Tibial nerve (tissue), 4 donors: ENCODE measurements at regions not wholly inside any gene's neighbourhood (a gene's known extent, or its start where the extent isn't known, plus 50 kb on each side); places are given as distances from the start of the nearest gene placed in this dataset.

Experiments
- CTCF ChIP-seq, 5 experiments: fragments of 200-600 bp in 3 of 5; fragments of 450-650 bp in 2 of 5; sonication (generic) in 3 of 5; IDR thresholded peaks; one replicate each; pipeline ENCODE4 v1.5.1; 2016 to 2019; ENCODE audit warnings: antibody characterized with exemption in 5 of 5, mild to moderate bottlenecking in 3 of 5, moderate library complexity in 2 of 5
- EP300 ChIP-seq, 2 donors: sonication (generic); formaldehyde crosslinking; IDR thresholded peaks; one replicate each; pipeline ENCODE4 v1.6.1; 2017; ENCODE audit warnings: antibody characterized with exemption in 2 of 2, mild to moderate bottlenecking in 1 of 2
- POLR2A ChIP-seq, 2 donors: fragments of 450-650 bp; IDR thresholded peaks; one replicate each; pipeline ENCODE4 v1.6.1; 2017; ENCODE audit warnings: antibody characterized with exemption in 2 of 2, mild to moderate bottlenecking in 2 of 2, moderate library complexity in 2 of 2

- TF ChIP-seq CTCF (IDR thresholded peaks at IDR 0.05), result no peak
- TF ChIP-seq EP300 (IDR thresholded peaks at IDR 0.05), result no peak
- no peak for TF ChIP-seq POLR2A (IDR thresholded peaks at IDR 0.05)
These were observed 107.7 kb downstream of the ACKR3 start for GRCh38 chr2:236677368-236677767.
